Nephron progenitor cell (in vitro differentiated cells): ENCODE measurements at regions not wholly inside any gene's neighbourhood (a gene's known extent, or its start where the extent isn't known, plus 50 kb on each side); places are given as distances from the start of the nearest gene placed in this dataset.
"Not testable (repeated sequence)": the region's sequence is repeated elsewhere in the genome, so short reads cannot be mapped to it uniquely, and the experiment has no call there.

Source experiments
- DNase-seq: peaks from one replicate; pipeline ENCODE4 v3.0.0; 2021
- H3K27ac Mint-ChIP-seq: 2 replicates; pipeline ENCODE4 v1.8.0; 2021; ENCODE audit warnings: mild to moderate bottlenecking, moderate library complexity, mixed read lengths
- H3K27me3 Mint-ChIP-seq: 2 replicates; pipeline ENCODE4 v1.8.0; 2021; ENCODE audit warnings: mild to moderate bottlenecking, low read depth, mixed read lengths; ENCODE audit not compliant: poor library complexity
- H3K36me3 Mint-ChIP-seq: 2 replicates; pipeline ENCODE4 v1.8.0; 2021; ENCODE audit warnings: low read depth, mixed read lengths
- H3K4me1 Mint-ChIP-seq: 2 replicates; pipeline ENCODE4 v1.8.0; 2021; ENCODE audit warnings: mixed read lengths
- H3K4me3 Mint-ChIP-seq: 2 replicates; pipeline ENCODE4 v1.8.0; 2021; ENCODE audit warnings: mild to moderate bottlenecking, moderate library complexity, mixed read lengths
- H3K9me3 Mint-ChIP-seq: 2 replicates; pipeline ENCODE4 v1.8.0; 2021; ENCODE audit warnings: mild to moderate bottlenecking, moderate library complexity, mixed read lengths
- TF ChIP-seq, protein P1 (sequence below): fragments of 200-600 bp; sonication (generic); IDR thresholded peaks from 2 replicates; pipeline ENCODE4 v1.5.0; 2021; ENCODE audit warnings: antibody characterized with exemption

DNA sequence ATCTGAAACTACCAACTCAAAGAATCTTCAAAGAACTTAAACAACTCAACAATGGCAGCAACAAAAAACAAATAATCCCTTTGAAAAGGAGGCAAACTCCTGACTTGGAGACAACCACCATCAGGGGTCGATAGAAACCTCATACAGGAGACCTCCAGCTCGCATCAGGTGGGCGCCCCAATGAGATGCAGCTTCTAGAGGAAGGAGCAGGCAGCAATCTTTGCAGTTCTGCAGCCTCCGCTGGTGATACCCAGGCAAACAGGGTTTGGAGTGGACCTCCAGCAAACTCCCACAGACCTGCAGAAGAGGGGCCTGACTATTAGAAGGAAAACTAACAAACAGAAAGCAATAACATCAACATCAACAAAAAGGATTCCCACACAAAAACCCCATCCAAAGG, 93.2 kb downstream of the CYLC1 start:
- H3K27ac Mint-ChIP-seq, H3K36me3 Mint-ChIP-seq, H3K4me1 Mint-ChIP-seq, H3K27me3 Mint-ChIP-seq, DNase-seq, H3K4me3 Mint-ChIP-seq: not testable (repeated sequence)
- peaks cover 40% of the 10 kb centered on the region for H3K9me3 Mint-ChIP-seq

DNA sequence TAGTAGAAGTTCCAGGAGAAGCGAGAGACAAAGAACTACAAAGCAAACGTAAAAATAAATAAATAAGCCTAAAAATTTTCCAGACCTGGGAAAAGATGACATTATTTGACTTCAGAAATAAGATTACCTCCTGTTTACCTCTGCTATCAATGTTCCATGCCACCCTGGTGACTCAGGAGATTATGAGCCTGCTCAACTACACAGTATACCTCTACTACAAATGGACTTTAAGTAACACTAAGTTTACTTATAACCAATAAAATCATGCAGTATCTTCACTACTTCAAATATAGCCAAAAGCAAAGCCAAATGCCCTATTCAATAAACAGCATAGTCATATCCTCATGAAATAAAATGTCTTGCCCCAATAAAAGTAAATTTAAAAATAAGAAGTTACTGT, 105.4 kb downstream of the CYLC1 start:
- TF ChIP-seq, protein P1, sequence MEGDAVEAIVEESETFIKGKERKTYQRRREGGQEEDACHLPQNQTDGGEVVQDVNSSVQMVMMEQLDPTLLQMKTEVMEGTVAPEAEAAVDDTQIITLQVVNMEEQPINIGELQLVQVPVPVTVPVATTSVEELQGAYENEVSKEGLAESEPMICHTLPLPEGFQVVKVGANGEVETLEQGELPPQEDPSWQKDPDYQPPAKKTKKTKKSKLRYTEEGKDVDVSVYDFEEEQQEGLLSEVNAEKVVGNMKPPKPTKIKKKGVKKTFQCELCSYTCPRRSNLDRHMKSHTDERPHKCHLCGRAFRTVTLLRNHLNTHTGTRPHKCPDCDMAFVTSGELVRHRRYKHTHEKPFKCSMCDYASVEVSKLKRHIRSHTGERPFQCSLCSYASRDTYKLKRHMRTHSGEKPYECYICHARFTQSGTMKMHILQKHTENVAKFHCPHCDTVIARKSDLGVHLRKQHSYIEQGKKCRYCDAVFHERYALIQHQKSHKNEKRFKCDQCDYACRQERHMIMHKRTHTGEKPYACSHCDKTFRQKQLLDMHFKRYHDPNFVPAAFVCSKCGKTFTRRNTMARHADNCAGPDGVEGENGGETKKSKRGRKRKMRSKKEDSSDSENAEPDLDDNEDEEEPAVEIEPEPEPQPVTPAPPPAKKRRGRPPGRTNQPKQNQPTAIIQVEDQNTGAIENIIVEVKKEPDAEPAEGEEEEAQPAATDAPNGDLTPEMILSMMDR = no peak
- no peaks in the 10 kb centered on the region for H3K27me3 Mint-ChIP-seq

DNA sequence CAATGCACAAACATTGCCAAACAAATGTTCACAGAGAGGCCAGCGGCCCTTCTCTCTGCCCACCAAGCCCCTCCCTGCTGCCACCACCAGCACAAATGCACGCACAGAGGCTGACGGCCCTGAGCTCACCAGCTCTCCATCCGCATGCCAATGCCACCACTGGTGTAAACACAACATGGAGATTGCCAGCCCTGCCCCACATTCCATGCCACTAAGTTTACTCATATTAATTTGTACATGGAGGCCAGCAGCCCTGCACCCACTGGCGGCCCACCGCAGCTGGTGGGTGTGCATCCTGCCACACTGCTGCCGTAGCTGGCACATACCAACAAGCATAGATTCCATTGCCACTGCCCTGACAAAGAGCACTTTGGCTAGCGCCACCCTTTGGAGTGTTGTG, 124.0 kb downstream of the CYLC1 start:
- H3K27me3 Mint-ChIP-seq = no peaks in the 10 kb centered on the region
- H3K4me3 Mint-ChIP-seq = no peak overlapping the region
- H3K4me1 Mint-ChIP-seq = no peaks in the 10 kb centered on the region
- no peaks in the 10 kb centered on the region for H3K36me3 Mint-ChIP-seq
- H3K9me3 Mint-ChIP-seq = peaks cover 56% of the 10 kb centered on the region
- no peak for DNase-seq
- TF ChIP-seq, protein P1 = no peak
- no peak overlapping the region for H3K27ac Mint-ChIP-seq

More for the DNA sequence above, 105.4 kb downstream of the CYLC1 start:
- Mint-ChIP-seq H3K36me3 (no peaks in the 10 kb centered on the region), H3K4me1 (no peaks in the 10 kb centered on the region), H3K27ac (no peak overlapping the region), H3K9me3 (peaks cover 50% of the 10 kb centered on the region), H3K4me3 (no peak overlapping the region)
- DNase-seq = no peak

DNA sequence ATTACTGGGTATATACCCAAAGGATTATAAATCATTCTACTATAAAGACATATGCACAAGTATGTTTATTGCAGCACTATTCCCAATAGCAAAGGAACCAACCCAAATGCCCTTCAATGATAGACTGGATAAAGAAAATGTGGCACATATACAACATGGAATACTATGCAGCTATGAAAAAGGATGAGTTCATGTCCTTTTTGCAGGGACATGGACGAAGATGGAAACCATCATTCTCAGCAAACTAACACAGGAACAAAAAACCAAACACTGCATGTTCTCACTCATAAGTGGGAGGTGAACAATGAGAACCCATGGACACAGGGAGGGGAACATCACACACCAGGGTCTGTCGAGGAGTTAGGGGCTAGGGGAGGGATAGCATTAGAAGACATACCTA, 129.2 kb downstream of the CYLC1 start:
- H3K27ac Mint-ChIP-seq = not testable (repeated sequence)

DNA sequence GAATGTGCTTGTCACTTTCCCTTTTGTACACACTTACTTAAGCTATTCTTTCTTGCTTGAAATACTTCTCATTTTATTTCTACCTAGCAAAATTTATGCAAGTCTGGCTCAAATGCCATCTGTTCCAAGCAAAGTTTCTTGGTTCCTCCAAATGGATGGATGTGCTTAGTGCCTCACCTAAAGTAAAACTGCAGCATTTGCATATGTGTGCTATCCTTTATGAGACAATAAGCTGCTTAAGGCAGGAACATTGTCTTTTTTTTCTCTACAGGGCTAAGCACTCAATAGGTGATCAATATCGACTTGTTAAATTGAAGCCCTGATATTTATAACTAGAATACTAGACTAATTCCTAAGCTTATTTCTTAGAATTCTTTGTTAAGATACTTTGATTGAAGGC, 136.8 kb downstream of the CYLC1 start:
- TF ChIP-seq, protein P1 = no peak
- DNase-seq = no peak
- H3K4me3 Mint-ChIP-seq = no peak overlapping the region
- H3K4me1 Mint-ChIP-seq = no peaks in the 10 kb centered on the region
- H3K36me3 Mint-ChIP-seq = no peaks in the 10 kb centered on the region
- no peak overlapping the region for H3K27ac Mint-ChIP-seq
- H3K27me3 Mint-ChIP-seq = no peaks in the 10 kb centered on the region
- no peaks in the 10 kb centered on the region for H3K9me3 Mint-ChIP-seq

More for the DNA sequence above, 129.2 kb downstream of the CYLC1 start:
- H3K4me3 Mint-ChIP-seq, H3K36me3 Mint-ChIP-seq, H3K27me3 Mint-ChIP-seq, DNase-seq, H3K4me1 Mint-ChIP-seq: not testable (repeated sequence)
- peaks cover 41% of the 10 kb centered on the region for H3K9me3 Mint-ChIP-seq
